Left renal pelvis (tissue), 4 donors: ENCODE measurements at regions not wholly inside any gene's neighbourhood (a gene's known extent, or its start where the extent isn't known, plus 50 kb on each side); places are given as distances from the start of the nearest gene placed in this dataset.
"Not testable (repeated sequence)": the region's sequence is repeated elsewhere in the genome, so short reads cannot be mapped to it uniquely, and the experiment has no call there.

Experiments used
- DNase-seq, 4 donors: peaks; one replicate each; pipeline ENCODE4 v3.0.0-alpha.2; 2013; ENCODE audit warnings: low read depth in 4 of 4, low spot score in 3 of 4

DNA sequence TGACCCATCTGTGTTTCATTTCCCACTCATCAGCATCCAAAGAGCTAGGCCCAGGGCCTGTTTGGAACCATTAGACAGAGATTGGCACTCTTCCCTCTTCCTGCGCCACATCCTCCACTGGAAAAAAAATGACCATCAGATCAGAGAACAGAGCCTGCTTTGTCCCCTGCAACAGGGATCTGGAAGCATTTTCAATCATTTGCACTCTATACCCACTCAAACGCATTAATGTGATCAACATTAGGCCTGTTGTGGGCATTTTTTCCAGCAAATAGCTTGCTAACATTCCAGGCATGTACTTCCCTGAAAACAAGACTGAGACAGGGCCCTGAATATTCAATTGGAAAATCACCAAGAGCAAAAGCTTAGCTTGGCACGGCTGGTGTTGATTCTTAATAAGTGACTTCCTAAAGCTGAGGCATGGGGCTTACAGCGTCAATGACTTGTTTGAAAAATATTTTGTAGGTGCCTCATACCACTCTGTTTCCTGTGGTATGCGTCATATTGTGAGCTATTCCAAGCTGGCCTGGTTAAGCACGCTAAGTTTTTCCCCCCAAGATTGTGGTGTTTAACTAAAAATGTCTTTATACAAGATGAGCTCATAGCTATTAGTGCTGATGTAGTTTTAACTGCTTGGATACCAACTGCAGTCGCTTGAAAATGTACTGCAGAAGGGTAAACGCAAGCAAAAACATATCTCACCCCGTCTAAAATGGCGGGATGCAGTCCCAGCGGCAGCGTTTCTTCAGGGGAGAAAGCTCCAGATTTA lies 404.4 kb downstream of the SPRY2 start:
- no peak for DNase-seq

DNA sequence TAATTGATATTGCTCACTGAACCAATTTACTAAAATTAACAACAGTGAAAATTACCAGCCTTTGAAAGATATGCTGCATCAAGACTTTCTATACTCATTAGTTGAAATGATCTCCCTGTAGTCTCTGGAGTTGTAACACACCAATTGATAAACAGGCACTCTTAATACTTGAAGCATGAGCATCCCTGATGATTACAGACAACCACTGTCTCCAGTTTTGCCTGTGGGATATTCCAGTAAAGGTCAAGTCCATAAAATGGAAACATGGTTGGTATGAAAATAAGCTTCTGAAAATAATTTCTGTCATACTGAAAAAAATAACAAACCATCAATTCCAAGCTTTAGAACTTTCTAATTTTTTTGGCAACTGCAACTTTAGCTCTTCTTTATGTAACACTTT lies 405.8 kb downstream of the SPRY2 start:
- no peak for DNase-seq

DNA sequence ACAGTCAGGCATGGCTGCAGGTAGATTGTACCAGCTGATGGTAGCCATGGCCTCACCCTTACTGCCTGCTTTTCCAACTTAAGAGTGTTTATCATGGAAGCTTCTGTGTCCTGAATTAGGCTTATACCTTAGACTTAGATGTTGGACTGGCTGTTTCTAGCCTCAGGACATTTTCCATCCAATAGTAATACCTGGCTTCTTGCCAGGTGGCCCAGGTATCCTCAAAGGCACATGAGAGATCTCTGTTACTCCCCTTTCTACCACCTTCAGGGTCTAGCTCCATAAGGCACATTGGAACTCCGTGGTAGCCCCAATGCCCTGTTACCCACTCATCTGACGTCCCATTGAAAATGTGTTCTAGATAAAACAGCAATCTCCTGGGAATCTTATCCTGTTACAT lies 407.5 kb downstream of the SPRY2 start:
- no peak for DNase-seq

DNA sequence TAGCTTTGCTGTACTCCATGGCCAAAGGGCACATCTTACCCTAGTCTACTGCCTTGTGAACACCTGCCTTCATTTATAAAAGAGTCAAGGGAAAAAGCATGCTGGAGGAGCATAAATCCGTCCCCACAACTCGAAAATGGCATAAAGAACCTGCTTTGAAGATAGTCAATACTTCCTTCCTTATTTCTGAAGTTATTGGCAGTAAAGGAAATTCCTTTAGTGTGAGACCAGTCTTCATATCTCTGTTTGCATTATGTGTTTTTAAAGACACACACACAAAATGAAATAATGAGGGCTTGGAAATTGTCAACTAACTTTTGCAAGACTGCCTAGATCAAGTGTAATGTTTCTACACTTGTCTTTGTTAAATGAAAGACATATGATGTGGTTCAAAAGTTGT lies 408.4 kb downstream of the SPRY2 start:
- no peak for DNase-seq

DNA sequence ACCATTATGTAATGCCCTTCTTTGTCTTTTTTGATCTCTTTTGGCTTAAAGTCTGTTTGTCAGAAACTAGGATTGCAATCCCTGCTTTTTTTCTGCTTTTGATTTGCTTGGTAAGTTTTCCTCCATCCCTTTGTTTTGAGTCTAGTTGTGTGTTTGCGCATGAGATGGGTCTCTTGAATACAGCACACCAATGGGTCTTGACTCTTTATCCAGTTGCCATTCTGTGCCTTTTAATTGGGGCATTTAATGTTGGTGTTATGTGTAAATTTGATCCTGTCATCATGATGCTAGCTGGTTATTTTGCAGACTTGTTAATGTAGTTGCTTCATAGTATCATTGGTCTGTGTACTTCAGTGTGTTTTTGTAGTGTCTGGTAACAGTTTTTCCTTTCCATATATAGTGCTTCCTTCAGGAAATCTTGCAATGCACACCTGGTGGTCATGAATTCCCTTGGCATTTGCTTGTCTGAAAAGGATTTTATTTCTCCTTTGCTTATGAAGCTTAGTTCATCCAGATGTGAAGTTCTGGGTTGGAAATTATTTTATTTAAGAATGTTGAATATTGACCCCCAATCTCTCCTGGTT lies 416.9 kb downstream of the SPRY2 start:
- DNase-seq, result not testable (repeated sequence)

DNA sequence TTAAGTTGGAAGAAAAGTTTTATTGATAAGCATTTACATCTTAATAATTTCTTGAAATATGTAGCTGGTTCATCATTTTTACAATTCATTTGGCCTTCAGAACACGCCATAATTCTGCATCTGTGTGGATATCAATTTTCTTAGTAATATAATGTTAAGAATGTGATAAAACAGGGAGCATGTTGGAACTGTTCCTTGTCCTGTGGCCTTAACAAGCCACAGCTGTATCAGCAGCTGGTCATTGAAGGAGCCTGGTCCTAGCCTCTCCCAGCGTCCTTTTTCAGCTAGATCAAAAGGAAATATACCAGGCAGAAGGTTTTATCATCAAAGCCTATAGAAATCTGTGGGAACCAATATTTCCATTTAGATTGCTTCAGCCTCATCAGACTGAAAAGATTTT lies 421.8 kb downstream of the SPRY2 start:
- no peak for DNase-seq

DNA sequence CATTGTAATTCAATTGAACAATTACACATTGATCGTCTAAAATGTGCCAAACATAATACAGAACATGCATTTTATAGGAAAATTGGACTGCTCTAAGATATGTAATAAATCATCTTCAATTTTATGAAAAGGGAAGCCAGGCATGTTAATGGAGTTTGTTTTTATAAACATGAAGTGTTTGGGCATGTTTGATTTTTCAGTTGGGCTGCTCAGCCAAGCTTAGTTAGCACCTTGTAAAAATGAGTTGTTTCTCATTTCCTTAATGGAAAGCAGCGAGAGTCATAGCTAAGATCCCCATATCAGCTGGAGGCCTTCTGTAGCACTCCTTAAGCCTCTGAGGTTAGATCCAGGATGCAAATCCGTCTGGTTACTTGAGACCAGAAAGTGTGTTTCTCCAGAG lies 422.3 kb downstream of the SPRY2 start:
- DNase-seq, result no peak

DNA sequence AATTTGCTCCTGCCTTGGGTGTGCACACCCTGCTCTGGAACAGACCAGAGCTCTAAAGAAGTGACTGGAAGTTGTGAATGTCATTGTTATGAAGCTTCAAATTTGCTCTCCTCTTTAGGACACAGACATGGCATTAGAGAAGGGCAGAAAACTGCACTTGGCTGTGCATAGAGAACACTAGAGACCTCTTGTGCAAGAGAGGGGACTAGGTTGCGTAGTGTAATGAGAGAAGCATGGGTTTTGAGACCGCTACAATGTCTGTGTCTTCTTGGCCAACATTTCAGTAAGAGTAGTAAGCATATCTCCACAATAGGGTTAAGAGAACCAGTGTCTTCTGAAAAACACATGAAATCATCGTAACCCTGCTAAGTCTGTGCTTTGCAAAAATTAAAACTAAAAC lies 423.3 kb downstream of the SPRY2 start:
- DNase-seq, result no peak

DNA sequence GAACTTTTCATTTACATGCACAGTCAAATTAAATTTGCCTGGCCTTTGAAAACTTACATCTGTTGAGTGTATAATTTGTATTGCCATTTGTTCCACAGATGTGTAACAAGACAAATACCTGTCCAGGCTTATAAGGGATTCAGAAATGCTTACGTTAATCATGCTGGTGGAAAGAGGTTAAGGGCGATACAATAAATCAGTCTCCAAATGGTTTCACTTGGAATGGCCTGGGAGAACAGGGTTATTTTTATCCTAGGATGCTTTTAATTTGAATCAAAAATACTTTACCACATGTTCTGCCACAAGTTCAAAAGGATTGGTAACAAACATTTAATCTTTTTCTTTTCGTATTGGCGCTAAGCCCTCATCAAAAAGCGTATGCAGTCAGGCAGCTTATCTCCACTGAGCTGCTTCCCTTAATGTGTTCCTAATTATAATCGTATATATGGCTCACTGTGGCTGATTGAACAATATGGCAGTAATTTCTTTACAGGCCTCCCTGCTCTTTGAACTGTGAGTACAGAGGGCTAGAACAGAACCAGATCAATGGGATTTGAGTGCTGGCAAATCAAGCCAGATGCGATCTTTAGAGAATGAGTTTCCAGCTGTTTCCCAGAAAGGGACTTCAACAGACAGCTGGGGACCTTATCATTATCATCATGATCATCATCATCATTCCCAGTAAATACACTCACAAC lies 425.7 kb downstream of the SPRY2 start:
- DNase-seq, result no peak

DNA sequence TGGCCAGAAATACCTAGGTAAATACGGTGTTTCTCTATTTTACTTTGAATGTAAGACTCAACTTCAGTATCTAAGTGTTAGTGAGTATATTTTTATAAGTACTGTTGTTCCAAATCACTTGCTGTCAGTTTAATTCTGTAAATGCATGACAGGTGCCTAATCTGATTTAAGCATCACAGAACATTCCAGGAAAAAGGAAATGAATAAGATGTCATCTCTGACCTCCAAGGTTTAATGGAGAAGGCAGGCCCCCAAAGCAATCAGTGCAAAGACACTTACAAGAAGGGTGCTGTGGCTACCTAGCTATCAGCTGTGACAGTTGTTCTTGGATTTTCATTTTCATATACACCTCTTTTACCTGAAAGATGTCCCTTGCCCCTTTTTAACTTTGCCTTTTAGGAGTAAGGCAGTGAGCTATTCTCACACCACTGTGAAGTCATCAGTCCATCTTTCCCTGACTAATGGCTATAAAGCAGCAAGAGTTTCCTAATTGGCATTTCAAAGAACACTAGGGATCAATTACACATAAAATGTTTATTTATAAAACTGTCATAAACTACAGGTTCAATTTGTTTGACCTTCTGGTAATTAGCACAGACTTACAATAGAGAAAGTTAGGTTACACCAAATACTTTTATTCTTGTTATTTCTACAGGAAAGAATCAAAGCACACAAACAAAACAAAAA lies 427.6 kb downstream of the SPRY2 start:
- no peak for DNase-seq

DNA sequence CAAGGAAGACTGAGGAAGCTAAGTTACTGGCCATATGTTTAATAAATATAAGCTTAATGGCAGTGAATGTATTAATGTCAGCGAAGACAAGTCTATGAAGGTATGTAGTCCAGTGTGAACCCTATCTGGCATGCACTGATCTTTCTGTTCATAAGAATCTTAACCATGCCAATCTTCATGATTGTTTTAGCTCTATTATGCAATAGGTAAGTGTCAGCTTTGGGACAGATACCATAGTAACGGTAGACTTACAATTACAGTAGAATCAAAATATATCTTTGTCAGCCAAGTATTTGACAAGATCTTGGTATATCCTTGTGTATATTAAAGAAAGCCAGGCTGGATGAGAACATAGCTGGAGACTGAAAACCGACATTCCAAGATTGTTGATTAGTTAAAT lies 428.5 kb downstream of the SPRY2 start:
- no peak for DNase-seq

DNA sequence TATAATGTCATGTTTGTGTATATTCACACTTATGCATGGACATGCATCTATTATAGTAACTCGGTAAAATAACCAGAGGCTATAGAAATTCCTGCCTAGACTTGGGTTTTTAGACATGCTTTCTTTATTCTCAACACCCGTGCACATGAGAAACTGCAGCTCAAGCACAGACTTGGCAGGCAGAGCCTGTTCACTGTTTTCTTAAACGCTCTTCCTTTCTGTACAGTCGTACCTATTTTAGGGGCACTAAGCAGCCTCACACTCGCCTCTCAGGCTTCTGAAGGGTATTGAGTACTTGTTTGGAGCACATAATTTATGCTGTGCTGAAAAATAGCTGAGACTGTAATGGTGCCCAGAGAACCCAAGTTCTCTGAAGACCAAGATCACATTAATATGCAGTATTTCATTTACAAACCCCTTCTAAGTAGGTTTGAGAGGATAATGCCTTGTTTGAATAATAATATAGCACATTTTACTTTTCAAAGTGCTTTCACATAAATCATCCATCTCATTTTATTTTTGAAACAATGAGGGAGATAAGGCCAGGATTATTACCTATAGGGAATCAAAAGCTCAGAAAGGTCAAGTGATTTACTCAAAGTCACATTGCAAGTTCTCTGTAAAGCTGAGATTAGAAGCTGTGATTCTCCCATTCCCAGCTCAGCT lies 429.9 kb downstream of the SPRY2 start:
- no peak for DNase-seq

DNA sequence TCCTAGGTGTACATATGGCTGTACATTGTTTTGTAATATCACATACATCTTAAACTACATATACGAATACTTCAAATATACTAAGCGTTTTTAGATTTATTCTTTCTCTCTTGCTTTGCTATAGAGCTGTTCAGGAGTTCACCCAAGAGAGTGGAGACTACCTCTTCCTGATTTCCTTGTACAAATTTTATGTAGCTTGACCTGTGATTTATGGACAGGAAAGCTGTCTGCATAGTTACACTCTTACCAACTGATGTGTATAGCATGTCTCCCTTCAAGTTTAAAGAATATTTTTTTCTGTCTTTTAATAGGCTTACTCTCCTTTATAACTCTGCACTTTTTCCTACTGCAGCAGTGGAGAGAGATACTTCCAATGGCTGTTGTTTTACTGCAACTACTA lies 428.7 kb downstream of the NDFIP2 start:
- DNase-seq, result peak; percentile 38 to 64 (median 52)

DNA sequence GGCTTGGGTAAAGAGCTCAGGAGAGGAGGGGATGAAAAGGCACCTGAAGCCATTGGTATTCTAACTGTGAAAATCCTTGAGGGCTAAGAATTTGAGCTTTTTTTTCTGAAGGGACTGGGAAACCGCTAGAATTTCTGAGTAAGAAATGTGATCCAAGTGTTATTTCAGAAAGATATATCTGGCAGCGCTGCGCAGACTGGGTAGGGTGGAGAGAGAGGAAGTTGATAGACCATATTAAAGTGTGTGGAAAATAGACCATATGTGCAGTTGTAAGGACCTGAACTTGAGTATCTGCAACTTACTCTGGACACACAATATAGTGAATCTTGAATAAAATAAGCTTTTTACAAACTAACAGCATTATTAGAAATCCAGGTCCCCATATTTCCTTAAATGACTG lies 427.4 kb downstream of the NDFIP2 start:
- no peak for DNase-seq

DNA sequence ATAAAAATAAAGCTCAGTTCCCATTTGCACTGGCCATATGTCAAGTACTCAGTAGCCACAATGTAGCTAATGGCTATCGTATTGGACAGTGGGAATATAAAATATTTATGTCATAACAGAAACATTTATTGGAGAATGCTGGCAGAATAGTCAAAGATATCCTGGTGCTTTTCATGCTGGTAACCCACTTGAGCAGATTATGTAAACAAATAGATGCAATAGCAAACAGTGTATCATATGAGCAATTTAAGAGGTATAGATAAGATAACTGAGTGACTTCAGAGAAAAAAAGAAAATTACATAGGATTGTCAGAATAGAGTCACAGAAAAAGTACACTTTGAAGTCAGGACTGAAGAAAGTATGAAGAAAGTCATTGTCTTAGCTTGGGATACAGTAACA lies 426.6 kb downstream of the NDFIP2 start:
- DNase-seq, result no peak

DNA sequence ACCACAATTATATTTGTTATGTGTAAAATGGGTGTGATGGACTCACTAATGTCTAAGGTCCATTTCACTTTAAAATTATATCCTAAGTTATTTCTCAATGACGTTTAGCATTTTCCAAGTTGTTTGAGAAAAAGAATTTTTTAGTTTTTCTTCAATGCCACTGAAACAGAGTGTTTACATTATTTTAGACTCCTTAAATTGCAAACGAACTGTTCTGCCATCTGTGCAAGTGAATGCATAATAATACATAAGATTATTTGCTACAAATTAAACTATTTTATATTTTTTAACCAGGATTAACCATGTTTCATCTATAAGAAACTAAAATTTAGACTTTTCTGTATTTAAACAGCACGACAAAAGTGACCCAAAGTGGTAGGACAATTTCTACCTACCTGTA lies 425.4 kb downstream of the NDFIP2 start:
- no peak for DNase-seq

DNA sequence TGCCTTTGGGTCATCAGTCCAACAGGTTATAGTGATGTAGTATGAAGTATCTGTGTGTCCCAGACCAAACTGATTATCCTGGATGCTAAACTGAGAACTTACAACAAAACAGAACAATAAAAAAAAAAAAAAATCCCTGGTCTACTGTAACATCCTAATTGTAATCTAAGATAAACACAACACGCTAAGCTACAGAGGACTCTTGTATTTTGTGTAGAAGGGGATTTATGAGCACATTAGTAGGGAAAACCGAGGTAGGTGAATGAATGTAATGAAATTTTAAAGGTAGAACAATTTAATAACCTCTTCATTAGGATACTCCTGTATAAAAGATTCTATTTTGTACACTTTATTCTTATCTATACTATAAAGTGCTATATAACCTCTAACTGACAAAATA lies 424.1 kb downstream of the NDFIP2 start:
- no peak for DNase-seq

DNA sequence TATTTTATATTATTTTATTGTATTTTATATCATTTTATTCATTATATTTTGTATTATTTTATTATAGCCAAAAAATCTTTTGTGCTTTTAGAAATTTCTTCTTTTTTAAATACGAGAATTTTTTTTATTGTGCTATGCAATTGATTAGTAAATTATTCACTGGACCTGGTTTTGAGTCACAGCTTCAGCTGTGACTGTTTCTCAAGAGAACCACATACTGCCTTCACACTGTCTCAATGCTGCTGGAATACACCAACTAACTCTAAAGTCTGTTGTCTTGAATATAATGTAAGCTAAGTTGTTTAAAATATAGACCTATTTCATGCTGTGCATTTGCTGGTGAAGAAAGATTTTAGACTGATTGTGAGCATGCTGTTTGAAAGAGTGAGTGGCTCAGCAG lies 423.6 kb downstream of the NDFIP2 start:
- no peak for DNase-seq

DNA sequence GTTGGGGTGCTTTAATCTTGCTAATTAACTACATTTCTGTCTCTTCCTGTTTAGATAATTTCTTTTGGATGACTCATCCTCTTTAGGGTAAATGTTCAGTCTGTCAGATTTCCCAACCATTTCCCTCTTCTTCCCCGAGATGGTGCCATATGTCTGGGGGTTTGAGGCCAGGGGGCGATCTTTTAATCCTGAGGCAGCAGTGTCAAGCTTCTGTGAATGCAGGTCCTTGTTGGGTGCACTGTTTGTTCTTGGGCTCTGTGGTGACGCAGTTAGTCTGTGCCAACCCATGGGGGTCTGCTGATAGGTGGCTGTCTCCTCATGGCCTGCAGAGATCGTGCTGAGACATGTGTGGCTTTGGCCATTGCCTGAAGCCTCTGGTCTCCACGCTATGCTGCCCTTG lies 420.4 kb downstream of the NDFIP2 start:
- no peak for DNase-seq

DNA sequence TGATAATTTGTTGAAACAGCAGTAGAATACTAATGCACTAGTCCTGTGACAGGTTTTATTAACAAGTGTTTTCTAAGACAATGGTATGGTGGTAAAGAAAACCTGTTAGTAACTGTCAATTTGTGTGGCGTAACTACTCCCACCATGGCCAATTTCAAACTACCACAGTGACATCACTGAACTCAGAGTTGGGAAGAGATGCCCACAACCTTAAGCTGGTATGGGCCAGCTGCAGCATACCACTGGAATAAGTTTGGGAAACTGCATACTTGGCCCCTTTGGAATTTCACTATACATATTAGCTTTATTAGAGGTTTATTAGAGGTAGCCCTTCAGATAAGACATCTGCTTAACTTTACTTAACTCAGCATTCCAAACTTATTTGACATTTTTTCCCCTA lies 419.4 kb downstream of the NDFIP2 start:
- DNase-seq, result no peak

DNA sequence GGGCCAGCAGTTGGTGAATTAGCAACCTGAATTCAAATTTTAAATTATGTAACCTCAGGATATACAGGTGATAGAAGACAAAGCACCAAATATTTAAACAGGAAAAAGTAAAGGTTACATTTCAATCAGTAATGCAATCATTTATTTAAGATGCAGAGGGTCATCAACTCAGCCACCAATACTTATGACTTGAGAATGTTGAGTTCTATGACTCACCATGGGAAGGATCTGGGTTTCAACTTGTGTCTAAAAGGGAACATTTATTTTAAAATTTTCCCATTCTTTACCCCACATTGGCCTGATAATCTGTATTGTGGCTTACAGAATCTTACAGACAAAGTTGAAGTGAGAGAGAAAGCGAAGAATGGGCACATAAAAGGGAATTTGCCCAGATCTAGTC lies 418.0 kb downstream of the NDFIP2 start:
- no peak for DNase-seq
